ENCODE measurements at regions not wholly inside any gene's neighbourhood (a gene's known extent, or its start where the extent isn't known, plus 50 kb on each side); places are given as distances from the start of the nearest gene placed in this dataset.

GRCh38 chr5:117055517-117055916 lies 480.9 kb upstream of the SEMA6A start:
- TF ChIP-seq POLR2AphosphoS5 (IDR thresholded peaks at IDR 0.05; ENCODE audit: low read depth, low read length) = no peak
- TF ChIP-seq POLR2A (IDR thresholded peaks at IDR 0.05; ENCODE audit: low read depth, low read length) = no peak
- TF ChIP-seq POU2F2 (IDR thresholded peaks at IDR 0.05; ENCODE audit: low read depth, low read length) = no peak
- TF ChIP-seq TAF1 (IDR thresholded peaks at IDR 0.05; ENCODE audit: low read depth, low read length) = no peak
- TF ChIP-seq SPI1 (IDR thresholded peaks at IDR 0.05; ENCODE audit: low read depth, low read length) = no peak
